NT2/D1 (cell line): ENCODE measurements at regions not wholly inside any gene's neighbourhood (a gene's known extent, or its start where the extent isn't known, plus 50 kb on each side); places are given as distances from the start of the nearest gene placed in this dataset.
"Not testable (repeated sequence)": the region's sequence is repeated elsewhere in the genome, so short reads cannot be mapped to it uniquely, and the experiment has no call there.

ENCODE experiments used
- DNase-seq: peaks from one replicate; pipeline ENCODE4 v3.0.0-alpha.2; 2011; ENCODE audit warnings: low read depth, low spot score
- H3K27me3 ChIP-seq: 2 replicates; pipeline ENCODE4 v1.6.0; 2011; ENCODE audit warnings: mild to moderate bottlenecking; ENCODE audit not compliant: insufficient read length, insufficient read depth
- H3K36me3 ChIP-seq: 2 replicates; pipeline ENCODE4 v1.6.1; 2011; ENCODE audit warnings: mild to moderate bottlenecking, low read length, mixed read lengths; ENCODE audit not compliant: insufficient read depth, insufficient read length
- H3K4me1 ChIP-seq: 2 replicates; pipeline ENCODE4 v1.5.1; 2011; ENCODE audit not compliant: insufficient read depth, insufficient read length
- H3K4me3 ChIP-seq: 2 replicates; pipeline ENCODE4 v1.5.1; 2011; ENCODE audit warnings: low read depth; ENCODE audit not compliant: insufficient read length
- H3K9ac ChIP-seq: 2 replicates; pipeline ENCODE4 v1.6.0; 2011; ENCODE audit warnings: low read depth; ENCODE audit not compliant: insufficient read length
- H3K9me3 ChIP-seq: 2 replicates; pipeline ENCODE4 v1.5.1; 2011; ENCODE audit warnings: mild to moderate bottlenecking, low read length; ENCODE audit not compliant: insufficient read depth
- SUZ12 ChIP-seq: IDR thresholded peaks from 2 replicates; pipeline ENCODE4 v1.6.1; 2011; ENCODE audit not compliant: insufficient read length, insufficient read depth; ENCODE audit errors: extremely low read depth
- YY1 ChIP-seq: IDR thresholded peaks from 2 replicates; pipeline ENCODE4 v1.6.1; 2011; ENCODE audit not compliant: insufficient read length, insufficient read depth
- ZNF274 ChIP-seq: IDR thresholded peaks from 2 replicates; pipeline ENCODE4 v1.6.1; 2011; ENCODE audit warnings: mild to moderate bottlenecking, low read depth, low read length

DNA sequence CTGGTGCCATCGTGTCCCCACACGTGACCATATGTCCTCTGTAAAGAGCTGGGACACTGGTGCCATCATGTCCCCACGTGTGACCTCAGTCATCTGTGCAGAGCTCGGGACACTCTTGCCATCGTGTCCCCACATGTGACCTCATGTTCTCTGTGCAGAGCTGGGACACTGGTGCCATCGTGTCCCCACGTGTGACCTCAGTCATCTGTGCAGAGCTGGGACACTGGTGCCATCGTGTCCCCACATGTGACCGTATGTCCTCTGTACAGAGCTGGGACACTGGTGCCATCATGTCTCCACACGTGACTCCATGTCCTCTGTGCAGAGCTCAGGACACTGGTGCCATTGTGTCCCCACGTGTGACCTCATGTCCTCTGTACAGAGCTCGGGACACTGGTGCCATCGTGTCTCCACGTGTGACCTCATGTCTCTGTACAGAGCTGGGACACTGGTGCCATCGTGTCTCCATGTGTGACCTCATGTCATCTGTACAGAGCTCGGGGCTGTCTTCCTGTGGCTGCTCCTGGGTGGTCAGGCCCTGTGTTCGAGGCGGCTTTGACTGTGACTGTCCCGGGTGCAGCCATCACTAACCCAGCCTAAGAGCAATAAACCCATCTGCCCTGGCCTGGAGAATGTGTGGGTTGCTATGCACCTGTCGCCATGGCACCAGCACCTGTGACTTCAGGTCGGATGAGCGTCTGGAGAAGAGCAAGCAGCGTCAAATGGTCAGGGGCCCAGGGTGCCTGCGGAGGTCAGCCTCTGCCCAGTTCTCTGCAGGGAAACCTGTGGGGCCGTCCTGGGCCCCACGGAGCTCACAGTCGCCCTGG lies 334.4 kb downstream of the ADGRD1 start:
- Histone ChIP-seq H3K4me3 (no peak overlapping the region), H3K36me3 (no peaks in the 10 kb centered on the region), H3K9me3 (no peaks in the 10 kb centered on the region), H3K9ac (no peak overlapping the region), H3K4me1 (no peaks in the 10 kb centered on the region), H3K27me3 (no peaks in the 10 kb centered on the region)
- TF ChIP-seq SUZ12: no peak
- no peak for DNase-seq

DNA sequence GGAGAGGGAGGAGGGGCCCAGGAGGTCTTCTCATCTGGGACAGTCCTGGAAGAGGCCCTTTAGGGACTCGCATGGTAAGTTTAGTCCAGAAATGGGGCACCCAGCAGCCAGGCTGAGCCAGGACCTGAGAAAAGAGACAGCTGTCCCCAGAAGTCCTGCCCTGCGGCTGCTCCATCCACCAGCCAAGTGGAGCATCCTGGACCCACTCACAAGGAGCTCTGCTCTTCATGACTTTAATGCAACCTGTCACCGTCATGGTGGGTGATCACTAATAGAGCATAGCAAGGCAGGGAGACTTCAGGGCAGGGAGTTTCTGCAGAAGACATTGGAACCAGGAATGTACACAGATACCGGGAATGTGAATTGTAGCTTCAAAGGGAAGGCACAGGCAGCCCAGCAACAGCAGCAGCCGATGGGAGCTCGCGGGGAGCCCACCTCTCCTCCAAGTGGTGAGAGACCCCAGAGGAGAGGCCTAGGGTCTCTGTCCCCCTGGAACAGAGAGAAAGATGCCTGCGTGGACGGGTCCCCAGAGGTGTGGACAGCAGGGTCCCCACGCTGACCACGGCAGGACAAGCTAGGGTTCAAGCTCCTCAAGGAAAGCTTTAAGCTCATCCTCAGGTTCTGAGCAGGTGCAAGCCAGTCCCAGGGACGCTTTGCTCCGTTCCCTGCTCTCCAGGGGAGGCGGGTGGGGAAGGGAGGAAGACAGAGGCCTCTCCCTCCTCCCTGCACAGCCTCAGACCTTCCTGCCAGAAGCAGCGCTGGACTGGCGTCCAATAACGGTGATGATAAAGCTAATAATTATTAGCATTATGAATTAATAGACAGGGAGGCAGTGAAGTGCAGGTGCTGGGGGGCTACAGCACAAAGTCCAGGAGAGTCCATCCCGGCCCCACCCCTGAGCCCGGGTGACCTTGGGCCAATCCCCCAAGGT lies 335.3 kb downstream of the ADGRD1 start:
- H3K36me3 ChIP-seq, H3K9me3 ChIP-seq, H3K27me3 ChIP-seq, DNase-seq, H3K4me3 ChIP-seq, H3K4me1 ChIP-seq, H3K9ac ChIP-seq: not testable (repeated sequence)

DNA sequence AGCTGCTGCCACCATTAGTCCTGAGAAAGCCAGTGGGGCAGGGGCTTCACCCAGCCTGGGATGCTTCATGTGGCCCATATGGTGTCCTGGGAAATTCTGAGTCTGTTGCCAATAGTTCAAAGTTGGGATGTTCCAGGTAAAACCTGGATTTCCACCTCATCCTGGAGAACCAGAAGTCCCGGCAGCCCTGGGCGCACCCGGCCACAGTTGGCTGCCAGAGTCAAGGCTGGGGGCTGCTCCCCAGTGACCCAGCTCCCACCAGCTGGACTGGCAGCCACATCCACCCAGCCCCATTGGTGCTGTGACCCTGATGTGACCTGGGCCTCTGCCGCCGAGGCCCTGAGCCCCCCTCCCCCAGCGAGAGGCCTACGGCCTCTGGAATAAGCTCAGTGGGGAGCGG lies 336.1 kb downstream of the ADGRD1 start:
- H3K4me1 ChIP-seq, H3K27me3 ChIP-seq, H3K36me3 ChIP-seq, H3K9me3 ChIP-seq, H3K4me3 ChIP-seq, H3K9ac ChIP-seq, DNase-seq: not testable (repeated sequence)

DNA sequence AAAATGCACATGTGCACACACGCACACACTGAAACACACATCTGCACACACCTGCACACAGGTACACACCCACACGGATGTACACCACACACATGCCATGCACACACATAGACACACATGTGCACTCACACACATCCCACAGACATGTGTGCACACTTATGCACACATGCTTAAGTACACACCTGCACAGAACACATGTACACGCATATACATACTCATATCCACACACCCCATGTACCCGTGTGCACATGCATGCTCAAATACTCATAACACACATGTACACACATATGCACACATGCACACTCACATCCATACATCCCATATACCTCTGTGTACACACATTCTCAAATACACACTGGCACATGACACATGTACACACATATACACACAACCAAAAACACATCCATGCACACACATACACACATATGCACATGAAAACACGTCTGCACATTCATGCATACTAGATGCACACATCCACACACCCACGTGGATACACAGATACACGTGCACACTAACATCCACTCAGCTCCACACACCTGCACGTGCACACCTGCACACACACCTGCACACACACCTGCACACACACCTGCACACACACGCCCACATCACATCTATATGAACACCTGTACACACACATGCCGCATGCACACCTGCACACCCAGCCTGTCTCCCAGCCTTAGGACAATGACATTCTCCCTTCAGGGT lies 336.7 kb downstream of the ADGRD1 start:
- Histone ChIP-seq H3K4me3 (no peak overlapping the region), H3K27me3 (no peaks in the 10 kb centered on the region), H3K36me3 (no peaks in the 10 kb centered on the region), H3K9me3 (no peaks in the 10 kb centered on the region), H3K9ac (no peak overlapping the region), H3K4me1 (no peaks in the 10 kb centered on the region)
- TF ChIP-seq SUZ12 (no peak), YY1 (no peak), ZNF274 (no peak)
- no peak for DNase-seq

DNA sequence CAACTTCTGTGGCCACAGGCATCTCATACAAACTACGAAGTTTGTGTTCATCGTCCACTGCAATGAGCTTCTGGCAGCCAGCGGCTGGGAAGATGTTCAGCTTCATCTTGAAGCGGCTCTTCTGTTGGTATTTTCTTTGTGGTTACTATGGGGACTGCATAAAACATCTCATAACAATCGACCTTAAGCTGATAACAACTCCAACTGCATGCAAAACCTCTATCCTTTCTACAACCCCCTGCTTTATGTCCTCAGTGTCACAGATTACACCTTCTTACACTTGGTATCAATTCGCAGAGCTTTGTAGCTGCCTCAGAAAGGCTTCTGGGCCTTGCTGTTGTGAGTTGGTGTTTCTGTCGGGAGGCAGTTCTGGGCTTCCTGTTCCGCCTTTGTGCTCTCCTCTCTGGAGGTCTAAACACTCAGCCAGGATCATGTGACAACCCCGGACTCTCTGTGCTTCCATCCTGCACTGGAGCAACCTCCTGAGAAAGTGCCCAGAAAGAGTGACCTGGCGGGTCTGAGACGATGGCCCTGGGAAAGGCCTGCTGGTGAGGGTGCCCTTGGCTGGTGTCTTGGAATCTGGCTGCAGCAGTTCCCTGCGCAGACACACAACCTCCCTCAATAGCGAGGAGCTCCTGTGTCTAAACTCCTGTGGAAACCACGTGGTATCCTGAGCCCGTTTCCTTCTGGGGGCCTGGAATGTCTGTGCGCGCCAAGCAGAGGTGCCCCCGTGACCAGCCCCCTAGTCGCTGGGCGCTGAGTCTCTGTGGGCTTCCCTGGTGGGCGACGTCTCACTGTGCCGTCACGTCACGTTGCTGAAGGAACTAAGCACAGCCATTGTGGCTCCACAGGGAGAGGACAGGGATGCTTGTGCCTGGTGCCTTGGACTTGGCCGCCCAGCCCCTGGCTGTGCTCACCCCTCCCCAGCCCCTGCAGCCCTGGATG lies 339.6 kb downstream of the ADGRD1 start:
- H3K4me1 ChIP-seq, DNase-seq, H3K9ac ChIP-seq, H3K4me3 ChIP-seq, H3K36me3 ChIP-seq, H3K9me3 ChIP-seq, H3K27me3 ChIP-seq: not testable (repeated sequence)

DNA sequence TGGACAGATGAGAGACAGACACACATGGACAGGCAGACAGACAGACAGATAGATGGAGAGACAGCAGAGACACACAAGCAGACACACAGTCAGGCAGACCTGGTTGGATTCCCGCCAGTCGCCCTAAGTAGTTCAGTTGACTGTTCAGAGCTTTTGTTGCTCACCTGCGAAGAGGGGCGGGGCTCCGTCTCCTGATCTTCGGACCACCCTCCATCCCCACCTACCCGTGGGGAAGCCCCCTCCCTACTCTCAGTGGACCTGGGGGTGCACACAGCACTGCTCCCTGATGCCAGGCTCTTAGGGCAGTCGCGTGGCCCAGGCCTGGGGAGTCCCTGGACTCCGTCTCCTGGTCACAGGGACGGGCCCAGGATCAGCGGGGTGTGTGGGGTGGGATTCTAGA lies 341.0 kb downstream of the ADGRD1 start:
- not testable (repeated sequence) for H3K9ac ChIP-seq, H3K4me1 ChIP-seq, H3K27me3 ChIP-seq, H3K9me3 ChIP-seq, H3K4me3 ChIP-seq, DNase-seq, H3K36me3 ChIP-seq

DNA sequence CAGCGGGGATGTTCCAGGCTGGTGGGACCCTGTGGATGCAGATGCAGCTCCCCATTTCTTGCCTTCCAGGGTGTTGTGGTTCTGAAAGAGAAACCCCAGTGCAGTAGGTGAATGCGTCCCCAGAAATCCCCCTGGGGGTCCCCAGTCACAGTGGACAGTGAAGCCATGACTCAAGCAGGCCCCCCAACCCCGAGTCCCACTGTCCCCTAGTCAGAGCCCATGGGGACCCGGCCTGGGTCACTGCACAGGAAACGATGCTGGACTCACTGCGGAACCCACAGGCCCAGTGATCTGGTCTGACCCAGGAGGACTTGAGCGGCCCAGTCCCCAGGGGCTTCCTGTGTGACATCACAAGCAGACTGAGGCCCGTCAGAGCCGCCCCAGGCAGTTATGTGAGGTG lies 341.4 kb downstream of the ADGRD1 start:
- not testable (repeated sequence) for H3K9ac ChIP-seq, H3K27me3 ChIP-seq, H3K9me3 ChIP-seq, DNase-seq, H3K4me3 ChIP-seq, H3K36me3 ChIP-seq, H3K4me1 ChIP-seq

DNA sequence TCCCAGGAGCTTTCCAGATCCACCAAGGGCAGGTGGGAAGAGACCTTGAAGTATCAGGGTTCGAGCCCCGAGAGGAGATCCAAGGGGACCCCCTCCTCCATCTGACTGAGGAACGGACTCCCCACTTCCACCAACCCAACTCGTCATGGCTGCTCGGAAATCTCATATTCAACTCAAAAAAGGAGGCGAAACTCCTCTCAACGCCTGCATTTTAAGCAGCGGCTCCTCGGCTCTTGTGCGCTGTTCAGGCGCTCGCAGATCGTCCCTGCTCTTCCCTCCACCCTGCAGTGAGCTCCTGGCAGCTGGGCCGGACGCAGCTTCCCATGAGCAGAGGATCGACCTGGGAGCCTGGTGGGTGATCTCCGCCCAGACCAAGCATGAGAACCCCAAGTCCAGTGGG lies 341.9 kb downstream of the ADGRD1 start:
- DNase-seq, H3K9me3 ChIP-seq, H3K4me1 ChIP-seq, H3K27me3 ChIP-seq, H3K4me3 ChIP-seq, H3K9ac ChIP-seq, H3K36me3 ChIP-seq: not testable (repeated sequence)

DNA sequence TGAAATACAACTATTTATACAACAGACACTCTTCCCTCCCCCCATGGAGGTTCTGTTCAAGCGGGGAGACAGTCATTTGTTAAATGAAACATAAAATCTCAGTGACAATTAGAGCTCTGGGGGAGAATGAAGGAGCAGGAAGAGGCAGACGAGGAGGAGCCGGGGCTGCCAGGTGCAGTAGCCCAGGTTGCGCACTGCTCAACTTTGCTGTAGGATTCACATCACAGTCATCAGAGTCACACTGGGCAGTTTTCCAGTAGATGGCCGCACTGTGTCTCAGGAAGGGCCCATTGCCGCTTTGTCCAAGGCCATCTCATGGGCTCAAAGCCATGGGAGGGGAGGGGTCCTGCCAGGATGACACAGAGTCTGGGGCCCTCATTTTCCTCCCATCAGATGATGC lies 342.4 kb downstream of the ADGRD1 start:
- not testable (repeated sequence) for H3K9me3 ChIP-seq, H3K27me3 ChIP-seq, H3K4me1 ChIP-seq, H3K9ac ChIP-seq, H3K4me3 ChIP-seq, H3K36me3 ChIP-seq, DNase-seq

DNA sequence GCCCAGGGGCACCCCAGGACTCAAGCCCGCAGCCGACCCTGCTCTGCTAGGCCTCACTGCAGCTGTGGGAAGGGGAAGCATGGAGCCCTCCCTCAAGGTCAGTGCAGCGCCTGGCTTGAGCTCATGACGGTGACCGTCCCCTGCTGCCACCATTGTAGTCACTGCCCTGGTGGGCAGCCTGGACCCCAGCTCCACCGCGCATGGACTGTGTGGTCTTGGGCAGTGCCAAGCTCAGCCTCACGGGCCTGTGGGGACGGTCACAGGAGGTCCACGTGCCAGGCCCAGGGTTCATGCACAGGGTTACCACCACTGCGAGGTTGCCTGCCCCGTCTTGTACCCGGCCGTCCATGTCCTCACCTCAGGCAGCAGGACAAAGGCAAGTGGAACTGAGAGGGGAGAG lies 342.9 kb downstream of the ADGRD1 start:
- not testable (repeated sequence) for H3K9ac ChIP-seq, H3K4me3 ChIP-seq, DNase-seq, H3K36me3 ChIP-seq, H3K9me3 ChIP-seq, H3K4me1 ChIP-seq, H3K27me3 ChIP-seq
